GM18951 (cell line): ENCODE measurements at regions not wholly inside any gene's neighbourhood (a gene's known extent, or its start where the extent isn't known, plus 50 kb on each side); places are given as distances from the start of the nearest gene placed in this dataset.

Experiments used
- POLR2A ChIP-seq: IDR thresholded peaks from 4 replicates; pipeline ENCODE4 v1.6.1; 2011; ENCODE audit warnings: mild to moderate bottlenecking; ENCODE audit not compliant: insufficient read length, insufficient read depth; ENCODE audit errors: extremely low read depth
- in situ Hi-C: fragments of 300-500 bp; cut with MboI; formaldehyde crosslinking; loops from one replicate; pipeline ENCODE4 v1.12.0; 2022; ENCODE audit warnings: low sequenced_read_pairs, mixed read lengths, inconsistent platforms; ENCODE audit not compliant: unreplicated experiment

GRCh38 chr6:98433325-98434056 is 400.9 kb upstream of the POU3F2 start:
- no peak for TF ChIP-seq POLR2A
- in situ Hi-C loops, result no loop called here

- TF ChIP-seq POLR2A, result no peak
- in situ Hi-C loops, result no loop called here
Observed at GRCh38 chr6:98443633-98444032, 390.7 kb upstream of the POU3F2 start.

GRCh38 chr6:98452685-98453084 is 381.7 kb upstream of the POU3F2 start:
- no peak for TF ChIP-seq POLR2A
- in situ Hi-C loops, result no loop called here

- in situ Hi-C loops, result no loop called here
- TF ChIP-seq POLR2A, result no peak
Observed at GRCh38 chr6:98454809-98455322, 379.5 kb upstream of the POU3F2 start.

GRCh38 chr6:98458708-98459107 is 375.7 kb upstream of the POU3F2 start:
- in situ Hi-C loops, result no loop called here
- TF ChIP-seq POLR2A, result no peak

GRCh38 chr6:98463038-98464000 is 371.1 kb upstream of the POU3F2 start:
- in situ Hi-C loops, result no loop called here
- TF ChIP-seq POLR2A, result no peak

- in situ Hi-C loops, result no loop called here
- TF ChIP-seq POLR2A, result no peak
Observed at GRCh38 chr6:98467091-98467490, 367.3 kb upstream of the POU3F2 start.

- in situ Hi-C loops, result no loop called here
- TF ChIP-seq POLR2A, result no peak
Observed at GRCh38 chr6:98467902-98468301, 366.5 kb upstream of the POU3F2 start.

- no peak for TF ChIP-seq POLR2A
- in situ Hi-C loops, result no loop called here
Observed at GRCh38 chr6:98469141-98469540, 365.2 kb upstream of the POU3F2 start.

- no peak for TF ChIP-seq POLR2A
- in situ Hi-C loops, result no loop called here
Observed at GRCh38 chr6:98470821-98471220, 363.6 kb upstream of the POU3F2 start.

- in situ Hi-C loops, result no loop called here
- TF ChIP-seq POLR2A, result no peak
Observed at GRCh38 chr6:98471444-98471843, 362.9 kb upstream of the POU3F2 start.

GRCh38 chr6:98477231-98477630 is 357.1 kb upstream of the POU3F2 start:
- no peak for TF ChIP-seq POLR2A
- in situ Hi-C loops, result no loop called here

GRCh38 chr6:98484696-98485095 is 349.7 kb upstream of the POU3F2 start:
- in situ Hi-C loops, result no loop called here
- TF ChIP-seq POLR2A, result no peak

GRCh38 chr6:98485593-98485992 is 348.8 kb upstream of the POU3F2 start:
- in situ Hi-C loops, result no loop called here
- no peak for TF ChIP-seq POLR2A

- in situ Hi-C loops, result no loop called here
Observed at GRCh38 chr6:98486057-98486456, 348.3 kb upstream of the POU3F2 start.

More at GRCh38 chr6:98486057-98486456, 348.3 kb upstream of the POU3F2 start:
- no peak for TF ChIP-seq POLR2A
